ENCODE measurements at regions not wholly inside any gene's neighbourhood (a gene's known extent, or its start where the extent isn't known, plus 50 kb on each side); places are given as distances from the start of the nearest gene placed in this dataset.

GRCh38 chr13:81821259-81821658, 1480.3 kb upstream of the SPRY2 start:
- no peak for DNase-seq (ENCODE audit: low spot score)

- no peak for DNase-seq (ENCODE audit: low spot score)
These were observed 1459.5 kb upstream of the SPRY2 start for GRCh38 chr13:81800433-81800832.

- DNase-seq (ENCODE audit: low spot score), result no peak
These were observed 1454.8 kb upstream of the SPRY2 start for GRCh38 chr13:81795710-81796109.

- no peak for DNase-seq (ENCODE audit: low spot score)
These were observed 1450.7 kb upstream of the SPRY2 start for GRCh38 chr13:81791641-81792040.

GRCh38 chr13:81781471-81781870, 1440.5 kb upstream of the SPRY2 start:
- no peak for DNase-seq (ENCODE audit: low spot score)

GRCh38 chr13:81779876-81780275, 1439.0 kb upstream of the SPRY2 start:
- DNase-seq (ENCODE audit: low spot score), result no peak

- no peak for DNase-seq (ENCODE audit: low spot score)
These were observed 1437.4 kb upstream of the SPRY2 start for GRCh38 chr13:81778350-81778749.

GRCh38 chr13:81773263-81773662, 1432.3 kb upstream of the SPRY2 start:
- DNase-seq (ENCODE audit: low spot score), result no peak

- no peak for DNase-seq (ENCODE audit: low spot score)
These were observed 1431.0 kb upstream of the SPRY2 start for GRCh38 chr13:81771951-81772350.

- no peak for DNase-seq (ENCODE audit: low spot score)
These were observed 1430.1 kb upstream of the SPRY2 start for GRCh38 chr13:81770868-81771505.

- DNase-seq (ENCODE audit: low spot score), result no peak
These were observed 1421.5 kb upstream of the SPRY2 start for GRCh38 chr13:81762449-81762848.

- DNase-seq (ENCODE audit: low spot score), result no peak
These were observed 1419.4 kb upstream of the SPRY2 start for GRCh38 chr13:81760316-81760715.

- DNase-seq (ENCODE audit: low spot score), result peak; percentile 18
These were observed 1416.5 kb upstream of the SPRY2 start for GRCh38 chr13:81757348-81757970.

- DNase-seq (ENCODE audit: low spot score), result no peak
These were observed 1404.5 kb upstream of the SPRY2 start for GRCh38 chr13:81745391-81745790.

- DNase-seq (ENCODE audit: low spot score), result no peak
These were observed 1397.4 kb upstream of the SPRY2 start for GRCh38 chr13:81738364-81738763.

GRCh38 chr13:81726037-81726726, 1385.3 kb upstream of the SPRY2 start:
- DNase-seq (ENCODE audit: low spot score), result no peak

- DNase-seq (ENCODE audit: low spot score), result no peak
These were observed 1381.5 kb upstream of the SPRY2 start for GRCh38 chr13:81722456-81722855.

- DNase-seq (ENCODE audit: low spot score), result no peak
These were observed 1380.5 kb upstream of the SPRY2 start for GRCh38 chr13:81721400-81721799.

- DNase-seq (ENCODE audit: low spot score), result no peak
These were observed 1373.6 kb upstream of the SPRY2 start for GRCh38 chr13:81714513-81714912.

GRCh38 chr13:81713201-81713600, 1372.3 kb upstream of the SPRY2 start:
- DNase-seq (ENCODE audit: low spot score), result no peak

- DNase-seq (ENCODE audit: low spot score), result no peak
These were observed 1356.9 kb upstream of the SPRY2 start for GRCh38 chr13:81697826-81698225.

- no peak for DNase-seq (ENCODE audit: low spot score)
These were observed 1346.0 kb upstream of the SPRY2 start for GRCh38 chr13:81686877-81687276.

GRCh38 chr13:81683521-81683920, 1342.6 kb upstream of the SPRY2 start:
- no peak for DNase-seq (ENCODE audit: low spot score)

All from mucosa of gallbladder (tissue), 1 donor.